CD14-positive monocyte (primary cell): ENCODE measurements at regions not wholly inside any gene's neighbourhood (a gene's known extent, or its start where the extent isn't known, plus 50 kb on each side); places are given as distances from the start of the nearest gene placed in this dataset.

ENCODE experiments used
- DNase-seq, 3 donors: peaks; one replicate each; pipeline ENCODE4 v3.0.0-alpha.2; 2011 to 2022
- H2AFZ ChIP-seq: 2 replicates; pipeline ENCODE4 v1.6.0; 2012; ENCODE audit warnings: mild to moderate bottlenecking, low read depth, low read length, inconsistent platforms; ENCODE audit not compliant: insufficient read depth, poor library complexity, severe bottlenecking
- H3K27ac ChIP-seq, 2 donors: 1 replicate in 1 of 2; 2 replicates in 1 of 2; pipeline ENCODE4 v1.5.1; 2012 to 2013; ENCODE audit warnings: low read length in 2 of 2, control low read depth in 1 of 2, inconsistent platforms in 1 of 2, low read depth in 1 of 2, mild to moderate bottlenecking in 1 of 2
- H3K27me3 ChIP-seq, 2 donors: one replicate each; pipeline versions ENCODE4 v1.6.0 to v1.6.1; 2011 to 2013; ENCODE audit warnings: low read length in 2 of 2; ENCODE audit not compliant: control insufficient read depth in 2 of 2, insufficient read depth in 2 of 2
- H3K36me3 ChIP-seq, 2 donors: replicated peaks in 1 of 2; 1 replicate in 1 of 2; 2 replicates in 1 of 2; pipeline versions ENCODE4 v1.5.1 to v1.6.1; 2012 to 2013; ENCODE audit warnings: low read length in 2 of 2, control low read depth in 1 of 2, inconsistent platforms in 1 of 2, mild to moderate bottlenecking in 1 of 2; ENCODE audit not compliant: insufficient read depth in 2 of 2, control insufficient read depth in 1 of 2
- H3K4me1 ChIP-seq, 2 donors: 1 replicate in 1 of 2; 2 replicates in 1 of 2; pipeline versions ENCODE4 v1.5.1 to v1.6.1; 2012 to 2013; ENCODE audit warnings: low read length in 2 of 2, control low read depth in 1 of 2, inconsistent platforms in 1 of 2, mild to moderate bottlenecking in 1 of 2, moderate library complexity in 1 of 2; ENCODE audit not compliant: insufficient read depth in 2 of 2, control insufficient read depth in 1 of 2
- H3K4me2 ChIP-seq: replicated peaks from 2 replicates; pipeline ENCODE3; 2012; ENCODE audit warnings: low read length, moderate library complexity, mild to moderate bottlenecking; ENCODE audit not compliant: poor library complexity, severe bottlenecking; ENCODE audit errors: extremely low read depth
- H3K4me3 ChIP-seq, 3 experiments: fragments of 200-600 bp in 1 of 3; sonication (generic) in 1 of 3; replicated peaks in 1 of 3; 1 replicate in 2 of 3; 2 replicates in 1 of 3; pipeline ENCODE4 v1.5.1; 2011 to 2013; ENCODE audit warnings: low read length in 3 of 3, mild to moderate bottlenecking in 3 of 3, control low read depth in 2 of 3, low read depth in 2 of 3, inconsistent platforms in 1 of 3, moderate library complexity in 1 of 3
- H3K79me2 ChIP-seq: 2 replicates; pipeline ENCODE4 v1.6.0; 2012; ENCODE audit warnings: mild to moderate bottlenecking, control low read depth, inconsistent platforms, low read length, moderate library complexity; ENCODE audit not compliant: insufficient read depth
- H3K9ac ChIP-seq: 2 replicates; pipeline ENCODE4 v1.6.0; 2017; ENCODE audit warnings: low read length, mild to moderate bottlenecking; ENCODE audit not compliant: insufficient read depth, poor library complexity, severe bottlenecking
- H3K9me3 ChIP-seq, 2 donors: replicated peaks in 1 of 2; 1 replicate in 1 of 2; 2 replicates in 1 of 2; pipeline versions ENCODE4 v1.5.1 to v1.6.1; 2012 to 2013; ENCODE audit warnings: low read length in 2 of 2, control low read depth in 1 of 2; ENCODE audit not compliant: control insufficient read depth in 1 of 2, insufficient read depth in 1 of 2
- H4K20me1 ChIP-seq: 2 replicates; pipeline ENCODE4 v1.6.0; 2012; ENCODE audit warnings: mild to moderate bottlenecking, low read length, control low read depth, moderate library complexity; ENCODE audit not compliant: insufficient read depth
- H3K27ac Mint-ChIP-seq, 7 donors: one replicate each; pipeline ENCODE4 v1.8.0; 2020; ENCODE audit warnings: mild to moderate bottlenecking in 7 of 7, mixed read lengths in 7 of 7, moderate library complexity in 6 of 7, inconsistent platforms in 2 of 7
- H3K27me3 Mint-ChIP-seq, 3 donors: one replicate each; pipeline ENCODE4 v1.8.0; 2021 to 2022; ENCODE audit warnings: low read depth in 3 of 3, mild to moderate bottlenecking in 3 of 3, mixed read lengths in 3 of 3, moderate library complexity in 3 of 3, inconsistent platforms in 1 of 3
- H3K36me3 Mint-ChIP-seq, 2 donors: one replicate each; pipeline ENCODE4 v1.8.0; 2020; ENCODE audit warnings: mixed read lengths in 2 of 2, inconsistent platforms in 1 of 2, mild to moderate bottlenecking in 1 of 2
- H3K4me1 Mint-ChIP-seq: one replicate; pipeline ENCODE4 v1.8.0; 2020; ENCODE audit warnings: mild to moderate bottlenecking, mixed read lengths
- H3K4me3 Mint-ChIP-seq, 2 donors: one replicate each; pipeline ENCODE4 v1.8.0; 2020; ENCODE audit warnings: mild to moderate bottlenecking in 2 of 2, mixed read lengths in 2 of 2, moderate library complexity in 1 of 2
- H3K9me3 Mint-ChIP-seq, 7 donors: one replicate each; pipeline ENCODE4 v1.8.0; 2020 to 2022; ENCODE audit warnings: mixed read lengths in 7 of 7, mild to moderate bottlenecking in 6 of 7, moderate library complexity in 6 of 7, inconsistent platforms in 2 of 7
- WGBS: methylation state at CpG from one replicate; pipeline ENCODE4 v1.1.5; 2013; ENCODE audit warnings: missing lambda C conversion rate; ENCODE audit not compliant: insufficient coverage; 5-methylcytosine and 5-hydroxymethylcytosine counted together
- intact Hi-C, 2 donors: fragments of 100-400 bp; cut with micrococcal nuclease; formaldehyde crosslinking; loops; one replicate each; pipeline versions ENCODE4 v1.15.0 to v1.15.1; 2023
- TF ChIP-seq, protein P1 (sequence below): fragments of 200-600 bp; IDR thresholded peaks from one replicate; pipeline ENCODE4 v1.8.0; 2022; ENCODE audit warnings: antibody characterized with exemption, mild to moderate bottlenecking

DNA sequence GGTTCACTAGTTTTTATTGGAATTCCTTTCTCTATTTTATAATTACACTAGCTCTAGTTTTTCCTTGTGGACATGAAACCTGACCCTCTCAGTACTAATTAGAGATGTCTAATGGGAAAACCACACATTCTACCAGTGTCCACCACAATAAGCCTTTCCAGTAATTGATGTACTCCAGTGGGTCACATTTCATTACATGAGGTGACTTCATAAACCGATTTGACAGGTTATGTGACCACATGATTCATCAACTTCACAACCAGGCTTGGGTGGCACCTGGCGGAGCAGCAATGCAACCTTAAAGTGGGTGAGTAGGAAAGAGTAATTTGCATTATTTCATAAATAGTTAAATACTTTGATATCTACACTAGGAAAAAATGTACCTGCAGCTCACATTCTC lies 284.2 kb upstream of the ADAMTS16 start:
- H3K27ac Mint-ChIP-seq, result no peak overlapping the region

GRCh38 chr5:4857761-4858160 lies 282.4 kb upstream of the ADAMTS16 start:
- TF ChIP-seq, protein P1, sequence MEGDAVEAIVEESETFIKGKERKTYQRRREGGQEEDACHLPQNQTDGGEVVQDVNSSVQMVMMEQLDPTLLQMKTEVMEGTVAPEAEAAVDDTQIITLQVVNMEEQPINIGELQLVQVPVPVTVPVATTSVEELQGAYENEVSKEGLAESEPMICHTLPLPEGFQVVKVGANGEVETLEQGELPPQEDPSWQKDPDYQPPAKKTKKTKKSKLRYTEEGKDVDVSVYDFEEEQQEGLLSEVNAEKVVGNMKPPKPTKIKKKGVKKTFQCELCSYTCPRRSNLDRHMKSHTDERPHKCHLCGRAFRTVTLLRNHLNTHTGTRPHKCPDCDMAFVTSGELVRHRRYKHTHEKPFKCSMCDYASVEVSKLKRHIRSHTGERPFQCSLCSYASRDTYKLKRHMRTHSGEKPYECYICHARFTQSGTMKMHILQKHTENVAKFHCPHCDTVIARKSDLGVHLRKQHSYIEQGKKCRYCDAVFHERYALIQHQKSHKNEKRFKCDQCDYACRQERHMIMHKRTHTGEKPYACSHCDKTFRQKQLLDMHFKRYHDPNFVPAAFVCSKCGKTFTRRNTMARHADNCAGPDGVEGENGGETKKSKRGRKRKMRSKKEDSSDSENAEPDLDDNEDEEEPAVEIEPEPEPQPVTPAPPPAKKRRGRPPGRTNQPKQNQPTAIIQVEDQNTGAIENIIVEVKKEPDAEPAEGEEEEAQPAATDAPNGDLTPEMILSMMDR, result no peak
- no peaks in the 10 kb centered on the region for H3K36me3 ChIP-seq
- no peak for DNase-seq
- H3K9me3 ChIP-seq, result no peaks in the 10 kb centered on the region
- no peak overlapping the region for H3K9ac ChIP-seq
- no CpG with 5 or more reads among the region's 2 CpGs for WGBS
- H3K27ac ChIP-seq, result no peak overlapping the region
- intact Hi-C loops, result no loop called here
- no peaks in the 10 kb centered on the region for H3K27me3 ChIP-seq
- no peak overlapping the region for H2AFZ ChIP-seq
- Mint-ChIP-seq H3K27me3 (no peaks in the 10 kb centered on the region), H3K4me3 (no peak overlapping the region), H3K4me1 (no peaks in the 10 kb centered on the region), H3K27ac (no peak overlapping the region), H3K36me3 (no peaks in the 10 kb centered on the region), H3K9me3 (peaks cover 0 to 1% (median 0%) of the 10 kb centered on the region in 7 donors)
- H3K4me1 ChIP-seq, result no peaks in the 10 kb centered on the region
- H3K4me2 ChIP-seq, result no peak overlapping the region
- no peaks in the 10 kb centered on the region for H4K20me1 ChIP-seq
- no peaks in the 10 kb centered on the region for H3K79me2 ChIP-seq
- H3K4me3 ChIP-seq, result no peak overlapping the region

More for the DNA sequence above, 284.2 kb upstream of the ADAMTS16 start:
- Histone ChIP-seq H3K4me1 (no peaks in the 10 kb centered on the region), H3K27me3 (no peaks in the 10 kb centered on the region), H3K27ac (no peak overlapping the region), H4K20me1 (no peaks in the 10 kb centered on the region), H3K36me3 (no peaks in the 10 kb centered on the region), H3K9me3 (no peaks in the 10 kb centered on the region), H3K4me3 (no peak overlapping the region), H3K4me2 (no peak overlapping the region), H2AFZ (no peak overlapping the region), H3K79me2 (no peaks in the 10 kb centered on the region), H3K9ac (no peak overlapping the region)
- DNase-seq, result no peak
- TF ChIP-seq, protein P1, result no peak
- no CpG with 5 or more reads among the region's 2 CpGs for WGBS
- Mint-ChIP-seq H3K4me1 (no peaks in the 10 kb centered on the region), H3K27me3 (no peaks in the 10 kb centered on the region), H3K4me3 (no peak overlapping the region), H3K9me3 (peaks cover 0 to 4% (median 0%) of the 10 kb centered on the region in 7 donors), H3K36me3 (no peaks in the 10 kb centered on the region)
- intact Hi-C loops, result no loop called here
